Mammary epithelial cell (primary cell): ENCODE measurements at regions not wholly inside any gene's neighbourhood (a gene's known extent, or its start where the extent isn't known, plus 50 kb on each side); places are given as distances from the start of the nearest gene placed in this dataset.

ENCODE experiments used
- EZH2 ChIP-seq: IDR thresholded peaks from 2 replicates; pipeline ENCODE4 v1.6.1; 2012; ENCODE audit warnings: low read length, inconsistent platforms, borderline replicate concordance
- TF ChIP-seq, protein P1 (sequence below), 2 donors: IDR thresholded peaks in 1 of 2; conservative IDR thresholded peaks in 1 of 2; 2 replicates each; pipeline ENCODE4 v1.5.1; 2011 to 2012; ENCODE audit warnings: inconsistent platforms in 2 of 2, low read length in 2 of 2, mild to moderate bottlenecking in 2 of 2, control low read depth in 1 of 2, low read depth in 1 of 2; ENCODE audit not compliant: insufficient read depth in 1 of 2; ENCODE audit errors: extremely low read depth in 1 of 2

DNA sequence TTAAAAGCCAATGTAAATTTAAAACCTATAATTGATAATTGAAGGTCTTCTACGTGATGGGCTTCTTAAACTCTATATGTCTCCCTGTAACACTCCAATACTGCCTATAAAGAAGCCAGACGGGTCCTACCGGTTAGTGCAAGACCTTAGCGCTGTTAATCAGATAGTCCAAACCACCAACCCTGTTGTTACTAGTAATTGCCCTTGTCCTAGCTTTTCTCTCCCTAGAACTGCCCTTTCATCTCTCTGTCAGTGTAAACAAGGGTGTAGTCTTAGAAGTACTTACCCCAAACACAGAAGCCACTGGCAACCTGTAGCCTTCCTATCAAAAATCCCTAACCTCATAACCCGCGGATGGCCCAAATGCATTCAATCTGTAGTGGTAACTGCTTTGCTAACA is 243.0 kb upstream of the DIO3 start:
- TF ChIP-seq, protein P1, sequence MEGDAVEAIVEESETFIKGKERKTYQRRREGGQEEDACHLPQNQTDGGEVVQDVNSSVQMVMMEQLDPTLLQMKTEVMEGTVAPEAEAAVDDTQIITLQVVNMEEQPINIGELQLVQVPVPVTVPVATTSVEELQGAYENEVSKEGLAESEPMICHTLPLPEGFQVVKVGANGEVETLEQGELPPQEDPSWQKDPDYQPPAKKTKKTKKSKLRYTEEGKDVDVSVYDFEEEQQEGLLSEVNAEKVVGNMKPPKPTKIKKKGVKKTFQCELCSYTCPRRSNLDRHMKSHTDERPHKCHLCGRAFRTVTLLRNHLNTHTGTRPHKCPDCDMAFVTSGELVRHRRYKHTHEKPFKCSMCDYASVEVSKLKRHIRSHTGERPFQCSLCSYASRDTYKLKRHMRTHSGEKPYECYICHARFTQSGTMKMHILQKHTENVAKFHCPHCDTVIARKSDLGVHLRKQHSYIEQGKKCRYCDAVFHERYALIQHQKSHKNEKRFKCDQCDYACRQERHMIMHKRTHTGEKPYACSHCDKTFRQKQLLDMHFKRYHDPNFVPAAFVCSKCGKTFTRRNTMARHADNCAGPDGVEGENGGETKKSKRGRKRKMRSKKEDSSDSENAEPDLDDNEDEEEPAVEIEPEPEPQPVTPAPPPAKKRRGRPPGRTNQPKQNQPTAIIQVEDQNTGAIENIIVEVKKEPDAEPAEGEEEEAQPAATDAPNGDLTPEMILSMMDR (conservative IDR thresholded peaks at IDR 0.05 in 1 of 2, IDR thresholded peaks at IDR 0.05 in 1 of 2; ENCODE audit: extremely low read depth in 1 of 2, insufficient read depth in 1 of 2, low read depth in 1 of 2, low read length in 2 of 2) = no peak
- TF ChIP-seq EZH2 = no peak
